Prostate gland (tissue), 2 donors: ENCODE measurements at regions not wholly inside any gene's neighbourhood (a gene's known extent, or its start where the extent isn't known, plus 50 kb on each side); places are given as distances from the start of the nearest gene placed in this dataset.

Experiments
- CTCF ChIP-seq, 4 experiments: fragments of 200-600 bp in 2 of 4; fragments of 450-650 bp in 2 of 4; sonication (generic) in 2 of 4; IDR thresholded peaks; 1 replicate in 3 of 4; 2 replicates in 1 of 4; pipeline ENCODE4 v1.5.1; 2016 to 2019; ENCODE audit warnings: antibody characterized with exemption in 4 of 4, mild to moderate bottlenecking in 2 of 4, moderate library complexity in 2 of 4
- POLR2AphosphoS5 ChIP-seq: sonication (generic); formaldehyde crosslinking; IDR thresholded peaks from one replicate; pipeline ENCODE4 v1.6.1; 2017; ENCODE audit warnings: antibody characterized with exemption

DNA sequence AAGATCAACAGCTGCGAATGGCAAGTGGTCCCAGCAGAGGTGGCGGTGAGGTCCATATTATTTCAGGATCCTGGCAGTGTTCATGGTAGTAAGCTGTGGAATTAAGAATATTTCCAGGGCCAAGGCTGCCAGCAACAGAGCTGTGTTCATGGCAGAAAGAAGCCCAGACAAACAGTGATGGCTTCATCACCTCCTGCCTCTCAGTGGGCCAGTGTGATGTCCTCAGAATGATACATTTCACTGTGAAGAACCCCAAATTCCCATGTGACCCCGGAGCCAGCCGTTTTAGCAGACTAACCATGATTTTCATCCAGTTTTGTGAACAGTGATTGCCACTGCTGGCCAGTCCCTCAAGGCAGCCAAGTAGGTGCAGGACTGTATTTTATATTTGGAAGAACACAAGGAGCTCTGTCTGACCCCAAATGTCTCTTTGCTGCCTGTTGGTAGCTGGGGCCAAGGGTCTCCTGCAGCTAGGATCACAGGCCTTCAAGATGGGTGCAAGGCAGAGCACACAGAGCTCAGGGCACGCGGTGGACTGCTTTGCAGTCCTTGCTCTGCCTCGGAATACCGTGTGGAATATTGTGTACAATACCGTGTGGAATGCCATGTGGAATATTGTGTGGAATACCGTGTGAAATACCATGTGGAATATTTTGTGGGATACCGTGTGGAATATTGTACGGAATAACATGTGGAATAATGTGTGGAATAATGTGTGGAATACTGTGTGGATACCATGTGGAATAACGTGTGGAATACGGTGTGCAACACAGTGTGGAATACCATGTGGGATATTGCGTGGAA is 132.3 kb upstream of the CHST15 start:
- TF ChIP-seq CTCF (IDR thresholded peaks at IDR 0.05) (no peak), POLR2AphosphoS5 (no peak)
